ENCODE measurements at regions not wholly inside any gene's neighbourhood (a gene's known extent, or its start where the extent isn't known, plus 50 kb on each side); places are given as distances from the start of the nearest gene placed in this dataset.

DNA sequence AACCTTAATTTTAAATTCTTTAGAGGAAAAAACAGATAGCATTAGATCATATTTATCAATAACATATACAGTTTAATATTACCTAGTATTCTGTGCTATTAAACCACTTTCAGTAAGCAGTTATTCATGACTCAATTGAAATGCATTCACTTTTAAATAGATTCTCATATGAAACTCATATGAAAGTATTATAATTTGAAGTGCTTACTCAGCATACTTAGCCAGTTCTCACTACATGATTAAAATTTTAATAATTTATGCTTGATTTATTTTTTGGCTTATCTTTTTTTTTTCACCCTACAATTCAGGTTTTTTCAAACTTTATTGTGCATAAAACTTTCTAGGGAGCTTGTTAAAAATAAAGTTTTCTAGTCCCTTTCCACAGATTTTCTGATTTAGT is 694.9 kb upstream of the CDH9 start:
- no peak overlapping the region for H3K4me3 ChIP-seq (ENCODE audit: low read depth, low read length, poor library complexity, severe bottlenecking)
- CTCF ChIA-PET (ENCODE audit: unreplicated experiment): no interaction called here
- no TSS peak for BruUV-seq (replicated peaks)
- H3K9me3 ChIP-seq (ENCODE audit: low read length): no peaks in the 10 kb centered on the region
- DNase-seq (ENCODE audit: low spot score): no peak
- no peaks in the 10 kb centered on the region for H3K9me2 ChIP-seq (ENCODE audit: insufficient read depth, low read length)
- no peaks in the 10 kb centered on the region for H3K36me3 ChIP-seq (ENCODE audit: insufficient read depth, low read length)
- H3K27ac ChIP-seq (ENCODE audit: low read depth, low read length, poor library complexity, severe bottlenecking): no peak overlapping the region
- no peaks in the 10 kb centered on the region for H4K20me1 ChIP-seq (ENCODE audit: insufficient read depth, low read length)
- intact Hi-C loops (cut with micrococcal nuclease; ENCODE audit: unreplicated experiment): no loop called here
- H3K4me2 ChIP-seq (ENCODE audit: low read length): no peak overlapping the region
- H2AFZ ChIP-seq (ENCODE audit: low read length): no peak overlapping the region
- TF ChIP-seq EZH2phosphoT487 (IDR thresholded peaks at IDR 0.05; ENCODE audit: borderline replicate concordance, low read depth, low read length): no peak
- TF ChIP-seq, protein P1, sequence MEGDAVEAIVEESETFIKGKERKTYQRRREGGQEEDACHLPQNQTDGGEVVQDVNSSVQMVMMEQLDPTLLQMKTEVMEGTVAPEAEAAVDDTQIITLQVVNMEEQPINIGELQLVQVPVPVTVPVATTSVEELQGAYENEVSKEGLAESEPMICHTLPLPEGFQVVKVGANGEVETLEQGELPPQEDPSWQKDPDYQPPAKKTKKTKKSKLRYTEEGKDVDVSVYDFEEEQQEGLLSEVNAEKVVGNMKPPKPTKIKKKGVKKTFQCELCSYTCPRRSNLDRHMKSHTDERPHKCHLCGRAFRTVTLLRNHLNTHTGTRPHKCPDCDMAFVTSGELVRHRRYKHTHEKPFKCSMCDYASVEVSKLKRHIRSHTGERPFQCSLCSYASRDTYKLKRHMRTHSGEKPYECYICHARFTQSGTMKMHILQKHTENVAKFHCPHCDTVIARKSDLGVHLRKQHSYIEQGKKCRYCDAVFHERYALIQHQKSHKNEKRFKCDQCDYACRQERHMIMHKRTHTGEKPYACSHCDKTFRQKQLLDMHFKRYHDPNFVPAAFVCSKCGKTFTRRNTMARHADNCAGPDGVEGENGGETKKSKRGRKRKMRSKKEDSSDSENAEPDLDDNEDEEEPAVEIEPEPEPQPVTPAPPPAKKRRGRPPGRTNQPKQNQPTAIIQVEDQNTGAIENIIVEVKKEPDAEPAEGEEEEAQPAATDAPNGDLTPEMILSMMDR (conservative IDR thresholded peaks at IDR 0.05; ENCODE audit: low read length): no peak
- POLR2A ChIA-PET: interaction anchor here (1.1 kb wide), 1 partner anchor 26 kb away, joined by 6 read pairs; no protein-coding TSS in a partner anchor
- H3K79me2 ChIP-seq (ENCODE audit: insufficient read depth, low read depth, low read length): no peaks in the 10 kb centered on the region
- no peaks in the 10 kb centered on the region for H3K4me1 ChIP-seq (ENCODE audit: insufficient read depth, low read length, poor library complexity, severe bottlenecking)

DNA sequence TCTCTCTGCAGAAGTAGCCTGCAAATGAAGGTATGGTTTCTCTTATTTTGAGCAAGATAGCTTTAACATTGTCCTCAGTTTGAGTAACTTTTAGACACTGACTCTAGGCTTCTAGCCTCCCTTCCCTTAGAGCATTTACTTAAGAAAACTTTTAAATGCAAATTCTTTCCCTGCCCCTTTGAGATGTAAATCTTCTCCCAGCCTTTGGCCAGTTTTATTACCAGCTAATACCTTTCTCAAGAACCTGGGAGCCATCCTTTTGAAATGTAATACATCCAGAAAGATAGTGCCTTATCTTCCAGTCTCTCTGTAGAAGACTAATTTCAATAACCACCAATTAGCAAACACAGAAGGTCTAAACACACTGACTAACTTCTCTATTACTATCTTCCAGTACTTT is 688.9 kb upstream of the CDH9 start:
- Histone ChIP-seq H3K36me3 (ENCODE audit: insufficient read depth, low read length) (no peaks in the 10 kb centered on the region), H3K9me3 (ENCODE audit: low read length) (no peaks in the 10 kb centered on the region), H2AFZ (ENCODE audit: low read length) (no peak overlapping the region), H3K79me2 (ENCODE audit: insufficient read depth, low read depth, low read length) (no peaks in the 10 kb centered on the region), H3K4me2 (ENCODE audit: low read length) (no peak overlapping the region), H3K4me3 (ENCODE audit: low read depth, low read length, poor library complexity, severe bottlenecking) (no peak overlapping the region), H3K4me1 (ENCODE audit: insufficient read depth, low read length, poor library complexity, severe bottlenecking) (no peaks in the 10 kb centered on the region), H3K9me2 (ENCODE audit: insufficient read depth, low read length) (no peaks in the 10 kb centered on the region), H3K27ac (ENCODE audit: low read depth, low read length, poor library complexity, severe bottlenecking) (no peak overlapping the region), H4K20me1 (ENCODE audit: insufficient read depth, low read length) (no peaks in the 10 kb centered on the region)
- TF ChIP-seq, protein P1 (conservative IDR thresholded peaks at IDR 0.05; ENCODE audit: low read length): no peak
- ChIA-PET CTCF (ENCODE audit: unreplicated experiment) (no interaction called here), POLR2A (no interaction called here)
- BruUV-seq (replicated peaks): no TSS peak
- intact Hi-C loops (cut with micrococcal nuclease; ENCODE audit: unreplicated experiment): no loop called here
- DNase-seq (ENCODE audit: low spot score): no peak

DNA sequence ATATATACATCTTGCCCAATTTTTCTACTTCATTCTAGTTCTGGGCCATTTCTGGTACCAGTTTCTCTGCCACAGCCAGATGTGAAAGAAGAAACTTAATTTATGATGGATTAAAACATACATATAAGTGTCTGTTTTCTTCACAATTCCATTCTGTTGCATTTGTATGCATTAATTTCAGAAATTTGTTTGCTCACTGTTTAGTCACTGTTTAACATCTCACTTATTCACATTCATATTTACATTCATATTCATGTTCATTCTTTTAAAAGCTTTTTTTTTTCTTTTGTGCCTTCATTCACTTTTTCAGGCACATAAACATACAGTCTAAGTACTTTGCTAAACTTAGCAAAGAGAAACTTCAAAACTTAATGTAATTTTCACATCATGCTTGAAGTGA is 684.0 kb upstream of the CDH9 start:
- ChIA-PET POLR2A (no interaction called here), CTCF (ENCODE audit: unreplicated experiment) (no interaction called here)
- H3K36me3 ChIP-seq (ENCODE audit: insufficient read depth, low read length): no peaks in the 10 kb centered on the region
- no peak for DNase-seq (ENCODE audit: low spot score)
- BruUV-seq (replicated peaks): no TSS peak
- H4K20me1 ChIP-seq (ENCODE audit: insufficient read depth, low read length): no peaks in the 10 kb centered on the region
- 0 out of 2 replicates have a peak, but pooled peaks cover 4% of the 10 kb centered on the region for H3K9me3 ChIP-seq (ENCODE audit: low read length)
- H3K4me1 ChIP-seq (ENCODE audit: insufficient read depth, low read length, poor library complexity, severe bottlenecking): no peaks in the 10 kb centered on the region
- H3K4me2 ChIP-seq (ENCODE audit: low read length): no peak overlapping the region
- H3K27ac ChIP-seq (ENCODE audit: low read depth, low read length, poor library complexity, severe bottlenecking): no peak overlapping the region
- no peaks in the 10 kb centered on the region for H3K79me2 ChIP-seq (ENCODE audit: insufficient read depth, low read depth, low read length)
- intact Hi-C loops (cut with micrococcal nuclease; ENCODE audit: unreplicated experiment): no loop called here
- H3K4me3 ChIP-seq (ENCODE audit: low read depth, low read length, poor library complexity, severe bottlenecking): no peak overlapping the region
- no peak for TF ChIP-seq EZH2phosphoT487 (IDR thresholded peaks at IDR 0.05; ENCODE audit: borderline replicate concordance, low read depth, low read length)
- TF ChIP-seq, protein P1 (conservative IDR thresholded peaks at IDR 0.05; ENCODE audit: low read length): no peak
- no peak overlapping the region for H2AFZ ChIP-seq (ENCODE audit: low read length)
- no peaks in the 10 kb centered on the region for H3K9me2 ChIP-seq (ENCODE audit: insufficient read depth, low read length)

All from OCI-LY7 (cell line).